HEK293 (cell line): ENCODE measurements at regions not wholly inside any gene's neighbourhood (a gene's known extent, or its start where the extent isn't known, plus 50 kb on each side); places are given as distances from the start of the nearest gene placed in this dataset.

Experiments used
- CTCF ChIA-PET: fragments of 350-600 bp; formaldehyde crosslinking; extraction: SDS; loops from one replicate; lab custom pipeline; 2021; ENCODE audit warnings: antibody characterized with exemption; lab: Yijun Ruan, JAX
- POLR2A ChIA-PET: fragments of 300-600 bp; formaldehyde crosslinking; extraction: SDS; loops from one replicate; lab custom pipeline; 2020; ENCODE audit warnings: antibody characterized with exemption, inconsistent platforms; lab: Yijun Ruan, JAX
- H3K27ac ChIP-seq: fragments of 200-500 bp; sonication (Bioruptor generic); 2 replicates; pipeline ENCODE4 v1.5.1; 2014; ENCODE audit warnings: low read depth, low read length, control low read depth, inconsistent platforms; ENCODE audit errors: extremely low read depth
- H3K36me3 ChIP-seq, 2 experiments: fragments of 200-500 bp in 1 of 2; sonication (Bioruptor generic) in 1 of 2; 1 replicate in 1 of 2; 2 replicates in 1 of 2; pipeline ENCODE4 v1.5.1; 2014 to 2017; ENCODE audit warnings: inconsistent platforms in 2 of 2, low read length in 2 of 2; ENCODE audit not compliant: control insufficient read depth in 2 of 2, insufficient read depth in 1 of 2
- H3K4me1 ChIP-seq: fragments of 200-500 bp; sonication (Bioruptor generic); 2 replicates; pipeline ENCODE4 v1.5.1; 2014; ENCODE audit warnings: mild to moderate bottlenecking, low read length, inconsistent platforms; ENCODE audit not compliant: control insufficient read depth, insufficient read depth
- H3K4me3 ChIP-seq: 2 replicates; pipeline ENCODE4 v1.5.1; 2011; ENCODE audit warnings: low read depth, mild to moderate bottlenecking, control low read depth, low read length, moderate library complexity
- H3K9me3 ChIP-seq: fragments of 200-500 bp; sonication (Bioruptor generic); 2 replicates; pipeline ENCODE4 v1.5.1; 2014; ENCODE audit warnings: low read depth, low read length, inconsistent platforms; ENCODE audit not compliant: control insufficient read depth, insufficient read depth
- BCL11A ChIP-seq: fragments of 450-650 bp; formaldehyde crosslinking; IDR thresholded peaks from 2 replicates; pipeline ENCODE4 v1.5.1; 2016; ENCODE audit warnings: low read depth, missing biosample characterization, missing genetic modification characterization
- BCL11B ChIP-seq: fragments of 450-650 bp; formaldehyde crosslinking; IDR thresholded peaks from 2 replicates; pipeline ENCODE4 v1.5.1; 2016; ENCODE audit warnings: low read depth, missing biosample characterization, missing genetic modification characterization
- GLI2 ChIP-seq: fragments of 450-650 bp; formaldehyde crosslinking; IDR thresholded peaks from 2 replicates; pipeline ENCODE4; 2017; ENCODE audit warnings: missing biosample characterization, missing genetic modification characterization, low read depth, borderline replicate concordance
- OVOL3 ChIP-seq: fragments of 450-650 bp; formaldehyde crosslinking; IDR thresholded peaks from 2 replicates; pipeline ENCODE4 v1.5.1; 2016; ENCODE audit warnings: missing biosample characterization, missing genetic modification characterization
- PRDM2 ChIP-seq: fragments of 450-650 bp; formaldehyde crosslinking; IDR thresholded peaks from 2 replicates; pipeline ENCODE4 v1.5.1; 2016; ENCODE audit warnings: missing biosample characterization, missing genetic modification characterization, borderline replicate concordance
- SCRT1 ChIP-seq: fragments of 450-650 bp; formaldehyde crosslinking; IDR thresholded peaks from 2 replicates; pipeline ENCODE4 v1.5.1; 2016; ENCODE audit warnings: missing biosample characterization, missing genetic modification characterization, borderline replicate concordance
- ZFP37 ChIP-seq: fragments of 450-650 bp; formaldehyde crosslinking; IDR thresholded peaks from 2 replicates; pipeline ENCODE4 v1.5.1; 2016; ENCODE audit warnings: missing biosample characterization, missing genetic modification characterization
- ZNF157 ChIP-seq: fragments of 450-650 bp; formaldehyde crosslinking; IDR thresholded peaks from 2 replicates; pipeline ENCODE4 v1.5.1; 2016; ENCODE audit warnings: missing biosample characterization, missing genetic modification characterization
- ZNF214 ChIP-seq: fragments of 450-650 bp; formaldehyde crosslinking; IDR thresholded peaks from 2 replicates; pipeline ENCODE4 v1.5.1; 2017; ENCODE audit warnings: missing biosample characterization, mild to moderate bottlenecking, missing genetic modification characterization, borderline replicate concordance
- ZNF404 ChIP-seq: fragments of 450-650 bp; formaldehyde crosslinking; IDR thresholded peaks from 2 replicates; pipeline ENCODE4 v1.5.1; 2017; ENCODE audit warnings: missing biosample characterization, missing genetic modification characterization
- ZNF530 ChIP-seq: fragments of 450-650 bp; formaldehyde crosslinking; IDR thresholded peaks from 2 replicates; pipeline ENCODE4 v1.5.1; 2016; ENCODE audit warnings: low read depth, missing biosample characterization, missing genetic modification characterization
- ZNF558 ChIP-seq: fragments of 450-650 bp; formaldehyde crosslinking; IDR thresholded peaks from 2 replicates; pipeline ENCODE4 v1.5.1; 2016; ENCODE audit warnings: missing biosample characterization, missing genetic modification characterization
- ZNF654 ChIP-seq: fragments of 450-650 bp; formaldehyde crosslinking; IDR thresholded peaks from 2 replicates; pipeline ENCODE4 v1.5.1; 2016; ENCODE audit warnings: low read depth, missing biosample characterization, missing genetic modification characterization
- ZNF670 ChIP-seq: fragments of 450-650 bp; formaldehyde crosslinking; IDR thresholded peaks from 2 replicates; pipeline ENCODE4 v1.5.1; 2016; ENCODE audit warnings: missing biosample characterization, missing genetic modification characterization, low read depth
- ZNF677 ChIP-seq: fragments of 450-650 bp; IDR thresholded peaks from 2 replicates; pipeline ENCODE4 v1.5.0; 2018; ENCODE audit warnings: missing biosample characterization, mild to moderate bottlenecking, missing genetic modification characterization, moderate library complexity
- TF ChIP-seq, protein P1 (sequence below): fragments of 450-650 bp; formaldehyde crosslinking; IDR thresholded peaks from 2 replicates; pipeline ENCODE4 v1.5.1; 2016; ENCODE audit warnings: missing biosample characterization, missing genetic modification characterization, low read depth
- TF ChIP-seq, protein P2 (sequence below): fragments of 450-650 bp; formaldehyde crosslinking; IDR thresholded peaks from 2 replicates; pipeline ENCODE4 v1.5.1; 2017; ENCODE audit warnings: missing biosample characterization, missing genetic modification characterization
- TF ChIP-seq, protein P3 (sequence below): fragments of 450-650 bp; formaldehyde crosslinking; IDR thresholded peaks from 2 replicates; pipeline ENCODE4 v1.5.1; 2016; ENCODE audit warnings: missing biosample characterization, missing genetic modification characterization

- TF ChIP-seq PRDM2 (tag by site-specific recombination): no peak
Measured at GRCh38 chr10:131653140-131653539, 247.7 kb upstream of the PPP2R2D start (continued).

DNA sequence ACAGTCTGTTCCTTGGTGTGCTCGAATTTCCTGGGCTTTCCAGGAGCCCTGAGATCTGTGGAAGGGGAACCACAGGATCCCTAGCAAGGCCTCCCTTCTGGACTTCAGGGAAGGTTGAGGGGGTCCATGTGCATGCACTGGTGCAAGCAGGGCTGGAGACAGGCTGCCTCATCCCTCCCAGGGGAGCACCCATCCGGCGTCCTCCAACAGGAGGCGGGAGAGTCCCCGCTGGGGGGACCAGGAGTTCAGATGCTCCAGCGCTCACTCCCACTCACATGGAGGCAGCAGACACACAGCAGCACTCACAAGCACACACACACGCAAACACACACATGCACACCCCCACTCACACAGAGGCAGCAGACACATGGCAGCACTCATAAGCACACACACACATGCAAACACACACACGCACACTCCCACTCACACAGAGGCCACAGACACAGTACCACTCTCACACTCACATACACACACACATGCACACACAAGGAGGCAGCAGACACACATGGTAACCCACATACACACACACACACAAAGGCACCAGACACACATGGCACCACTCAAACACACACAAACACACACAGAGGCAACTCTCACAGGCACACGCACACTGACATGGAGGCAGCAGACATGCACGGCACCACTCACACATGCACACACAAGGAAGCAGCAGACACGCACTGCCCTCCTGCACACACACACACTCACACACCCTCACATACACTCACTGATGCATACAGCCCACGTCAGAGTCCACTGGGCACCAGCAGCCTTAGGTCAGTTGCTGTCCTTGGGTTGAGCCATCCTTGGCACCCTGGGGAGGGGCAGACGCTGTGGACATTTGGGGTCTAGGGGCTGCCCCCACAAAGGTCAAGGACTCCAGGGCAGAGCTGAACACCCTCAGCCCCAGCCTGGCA is 247.0 kb upstream of the PPP2R2D start:
- TF ChIP-seq ZNF670 (tag by site-specific recombination): no peak
- TF ChIP-seq, protein P1, sequence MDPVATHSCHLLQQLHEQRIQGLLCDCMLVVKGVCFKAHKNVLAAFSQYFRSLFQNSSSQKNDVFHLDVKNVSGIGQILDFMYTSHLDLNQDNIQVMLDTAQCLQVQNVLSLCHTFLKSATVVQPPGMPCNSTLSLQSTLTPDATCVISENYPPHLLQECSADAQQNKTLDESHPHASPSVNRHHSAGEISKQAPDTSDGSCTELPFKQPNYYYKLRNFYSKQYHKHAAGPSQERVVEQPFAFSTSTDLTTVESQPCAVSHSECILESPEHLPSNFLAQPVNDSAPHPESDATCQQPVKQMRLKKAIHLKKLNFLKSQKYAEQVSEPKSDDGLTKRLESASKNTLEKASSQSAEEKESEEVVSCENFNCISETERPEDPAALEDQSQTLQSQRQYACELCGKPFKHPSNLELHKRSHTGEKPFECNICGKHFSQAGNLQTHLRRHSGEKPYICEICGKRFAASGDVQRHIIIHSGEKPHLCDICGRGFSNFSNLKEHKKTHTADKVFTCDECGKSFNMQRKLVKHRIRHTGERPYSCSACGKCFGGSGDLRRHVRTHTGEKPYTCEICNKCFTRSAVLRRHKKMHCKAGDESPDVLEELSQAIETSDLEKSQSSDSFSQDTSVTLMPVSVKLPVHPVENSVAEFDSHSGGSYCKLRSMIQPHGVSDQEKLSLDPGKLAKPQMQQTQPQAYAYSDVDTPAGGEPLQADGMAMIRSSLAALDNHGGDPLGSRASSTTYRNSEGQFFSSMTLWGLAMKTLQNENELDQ (tag by site-specific recombination): no peak
- TF ChIP-seq, protein P2, sequence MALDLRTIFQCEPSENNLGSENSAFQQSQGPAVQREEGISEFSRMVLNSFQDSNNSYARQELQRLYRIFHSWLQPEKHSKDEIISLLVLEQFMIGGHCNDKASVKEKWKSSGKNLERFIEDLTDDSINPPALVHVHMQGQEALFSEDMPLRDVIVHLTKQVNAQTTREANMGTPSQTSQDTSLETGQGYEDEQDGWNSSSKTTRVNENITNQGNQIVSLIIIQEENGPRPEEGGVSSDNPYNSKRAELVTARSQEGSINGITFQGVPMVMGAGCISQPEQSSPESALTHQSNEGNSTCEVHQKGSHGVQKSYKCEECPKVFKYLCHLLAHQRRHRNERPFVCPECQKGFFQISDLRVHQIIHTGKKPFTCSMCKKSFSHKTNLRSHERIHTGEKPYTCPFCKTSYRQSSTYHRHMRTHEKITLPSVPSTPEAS (tag by site-specific recombination): peak; percentile 32; the same call in 1 of the 2 replicates
- CTCF ChIA-PET: no interaction called here
- H3K4me1 ChIP-seq: no peaks in the 10 kb centered on the region
- POLR2A ChIA-PET: no interaction called here
- H3K36me3 ChIP-seq: no peaks in the 10 kb centered on the region
- no peak overlapping the region for H3K27ac ChIP-seq
- no peak overlapping the region for H3K4me3 ChIP-seq
- H3K9me3 ChIP-seq: no peaks in the 10 kb centered on the region

DNA sequence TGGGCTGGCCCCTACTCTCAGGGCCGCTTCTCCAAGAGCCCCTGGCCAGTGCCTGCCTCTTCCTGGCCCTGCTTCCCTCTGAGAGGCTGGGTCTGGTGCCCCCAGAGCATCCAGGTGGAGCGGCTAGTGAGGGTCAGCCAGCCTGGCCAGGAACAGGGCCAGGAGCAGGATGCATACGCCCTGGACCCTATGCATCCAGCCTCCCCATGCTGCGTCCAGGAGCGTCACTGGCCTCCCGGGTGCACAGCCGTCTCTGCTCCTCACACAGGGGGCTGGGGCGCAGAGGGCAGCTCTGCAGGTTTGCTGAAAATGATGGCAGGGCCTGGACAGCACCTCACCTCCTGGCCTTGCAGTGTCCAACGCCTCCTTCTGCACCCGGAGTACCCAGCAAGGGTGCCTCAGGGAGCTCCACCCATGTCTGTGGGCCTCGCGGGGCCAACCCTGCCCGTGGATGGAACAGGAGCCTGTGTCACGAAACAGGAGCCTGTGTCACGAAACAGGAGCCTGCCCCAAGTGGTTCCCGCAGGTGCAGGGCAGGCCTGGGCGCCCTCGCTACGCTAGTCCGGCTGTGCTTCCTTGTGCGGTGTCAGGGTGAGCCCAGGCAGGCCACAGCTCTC is 246.2 kb upstream of the PPP2R2D start:
- Histone ChIP-seq H3K9me3 (no peaks in the 10 kb centered on the region), H3K27ac (no peak overlapping the region), H3K4me1 (no peaks in the 10 kb centered on the region), H3K36me3 (no peaks in the 10 kb centered on the region), H3K4me3 (no peak overlapping the region)
- POLR2A ChIA-PET: no interaction called here
- CTCF ChIA-PET: no interaction called here
- no peak for TF ChIP-seq ZNF677
- TF ChIP-seq SCRT1 (tag by site-specific recombination): no peak
- no peak for TF ChIP-seq BCL11B (tag by site-specific recombination)
- TF ChIP-seq, protein P3, sequence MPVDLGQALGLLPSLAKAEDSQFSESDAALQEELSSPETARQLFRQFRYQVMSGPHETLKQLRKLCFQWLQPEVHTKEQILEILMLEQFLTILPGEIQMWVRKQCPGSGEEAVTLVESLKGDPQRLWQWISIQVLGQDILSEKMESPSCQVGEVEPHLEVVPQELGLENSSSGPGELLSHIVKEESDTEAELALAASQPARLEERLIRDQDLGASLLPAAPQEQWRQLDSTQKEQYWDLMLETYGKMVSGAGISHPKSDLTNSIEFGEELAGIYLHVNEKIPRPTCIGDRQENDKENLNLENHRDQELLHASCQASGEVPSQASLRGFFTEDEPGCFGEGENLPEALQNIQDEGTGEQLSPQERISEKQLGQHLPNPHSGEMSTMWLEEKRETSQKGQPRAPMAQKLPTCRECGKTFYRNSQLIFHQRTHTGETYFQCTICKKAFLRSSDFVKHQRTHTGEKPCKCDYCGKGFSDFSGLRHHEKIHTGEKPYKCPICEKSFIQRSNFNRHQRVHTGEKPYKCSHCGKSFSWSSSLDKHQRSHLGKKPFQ (tag by site-specific recombination): no peak
- no peak for TF ChIP-seq ZNF157 (tag by site-specific recombination)
- TF ChIP-seq ZNF530 (tag by site-specific recombination): no peak
- no peak for TF ChIP-seq ZFP37
- no peak for TF ChIP-seq ZNF654 (tag by site-specific recombination)
- TF ChIP-seq ZNF214 (tag by site-specific recombination): no peak
- TF ChIP-seq GLI2 (tag by site-specific recombination): no peak
- no peak for TF ChIP-seq BCL11A (tag by site-specific recombination)
- TF ChIP-seq ZNF558 (tag by site-specific recombination): no peak
- no peak for TF ChIP-seq OVOL3 (tag by site-specific recombination)
- TF ChIP-seq, protein P2 (tag by site-specific recombination): no peak
- TF ChIP-seq ZNF404 (tag by site-specific recombination): no peak
